ENCODE measurements at regions not wholly inside any gene's neighbourhood (a gene's known extent, or its start where the extent isn't known, plus 50 kb on each side); places are given as distances from the start of the nearest gene placed in this dataset.

GRCh38 chr2:175309799-175310198, 128.3 kb upstream of the ATP5MC3 start:
- no peaks in the 10 kb centered on the region for H3K79me1 ChIP-seq (ENCODE audit: low read depth, low read length)
- H2AFZ ChIP-seq (ENCODE audit: low read length) = no peak overlapping the region
- no peak overlapping the region for H2BK120ac ChIP-seq (replicated peaks; ENCODE audit: low read depth, low read length)
- H4K91ac ChIP-seq (replicated peaks; ENCODE audit: insufficient read length, low read length) = no peak overlapping the region
- WGBS, 2 experiments (ENCODE audit: extremely low coverage in 1 of 2, insufficient coverage in 1 of 2, insufficient read length in 1 of 2, insufficient replicate concordance in 2 of 2, low coverage in 1 of 2, low lambda C conversion rate in 2 of 2, missing lambda C conversion rate in 1 of 2) = 70% methylated on average over 3 of the region's 3 CpGs; no CpG with 5 or more reads in 1 of the 2 experiments
- H3K4me3 ChIP-seq (ENCODE audit: extremely low read depth in 1 of 4, insufficient read depth in 2 of 4, low read depth in 3 of 4, low read length in 4 of 4) = no peak overlapping the region
- H3K56ac ChIP-seq (replicated peaks; ENCODE audit: insufficient read length, low read depth, low read length) = no peak overlapping the region
- H2BK5ac ChIP-seq (ENCODE audit: low read depth, low read length) = no peak overlapping the region
- no peak overlapping the region for H3K18ac ChIP-seq (ENCODE audit: extremely low read depth, low read length)
- H3K4me1 ChIP-seq (replicated peaks in 1 of 4; ENCODE audit: control insufficient read depth in 3 of 4, insufficient read depth in 4 of 4, low read length in 3 of 4) = no peaks in the 10 kb centered on the region
- H3K9ac ChIP-seq (replicated peaks in 1 of 4; ENCODE audit: extremely low read depth in 1 of 4, low read depth in 3 of 4, low read length in 3 of 4) = no peak overlapping the region
- POLR2A ChIA-PET (ENCODE audit: partially characterized antibody) = no interaction called here
- DNase-seq (ENCODE audit: low read depth in 1 of 2, low spot score in 2 of 2) (peak; percentile 23 to 54), FAIRE-seq (peak; percentile 89)
- no peak overlapping the region for H4K5ac ChIP-seq (ENCODE audit: insufficient read length, low read depth, low read length)
- no peak overlapping the region for H2BK15ac ChIP-seq (ENCODE audit: low read length)
- no peak overlapping the region for H3K14ac ChIP-seq (ENCODE audit: insufficient read length)
- H2BK20ac ChIP-seq (ENCODE audit: low read length) = no peak overlapping the region
- peak; percentile 58 to 73 for TF ChIP-seq RAD21 (IDR thresholded peaks at IDR 0.05 in 1 of 2, conservative IDR thresholded peaks at IDR 0.05 in 1 of 2; ENCODE audit: low read depth in 2 of 2, low read length in 2 of 2)
- TF ChIP-seq CTCF (IDR thresholded peaks at IDR 0.05; ENCODE audit: control extremely low read depth in 1 of 3, insufficient read depth in 1 of 3, low read depth in 1 of 3, low read length in 3 of 3) = peak; percentile 32 to 52 (median 52)
- TF ChIP-seq FOSL1 (IDR thresholded peaks at IDR 0.05; ENCODE audit: insufficient read depth, low read depth, low read length) = no peak
- H4K8ac ChIP-seq (ENCODE audit: extremely low read depth, insufficient read depth, low read length) = no peak overlapping the region
- H2AK5ac ChIP-seq (ENCODE audit: low read depth, low read length) = no peak overlapping the region
- no peak overlapping the region for H3K4me2 ChIP-seq (ENCODE audit: insufficient read depth in 1 of 2, low read depth in 2 of 2, low read length in 2 of 2)
- CTCF ChIA-PET (ENCODE audit: partially characterized antibody) = interaction anchor here (0.7 to 4.9 kb wide), 5 partner anchors 13 to 105 kb away, joined by 3 to 32 read pairs (median 5); no protein-coding TSS in a partner anchor
- no peaks in the 10 kb centered on the region for H3K79me2 ChIP-seq (ENCODE audit: control insufficient read depth in 1 of 2, insufficient read depth in 2 of 2, low read length in 2 of 2)
- no peaks in the 10 kb centered on the region for H3K36me3 ChIP-seq (ENCODE audit: control insufficient read depth in 2 of 4, insufficient read depth in 4 of 4, low read length in 3 of 4)
- no peak overlapping the region for H2BK12ac ChIP-seq (ENCODE audit: low read depth, low read length)
- H3K27ac ChIP-seq (ENCODE audit: low read depth, low read length) = no peak overlapping the region
- H3K4ac ChIP-seq (replicated peaks; ENCODE audit: insufficient read length, low read depth, low read length) = no peak overlapping the region
- no peaks in the 10 kb centered on the region for H3K9me3 ChIP-seq (ENCODE audit: insufficient read depth in 2 of 2, low read depth in 1 of 2, low read length in 1 of 2)
- no peak overlapping the region for H3K23ac ChIP-seq (ENCODE audit: insufficient read length)
- no peaks in the 10 kb centered on the region for H4K20me1 ChIP-seq (replicated peaks in 1 of 2; ENCODE audit: control insufficient read depth in 1 of 2, insufficient read depth in 2 of 2, low read length in 2 of 2)
- H3K23me2 ChIP-seq (ENCODE audit: low read depth, low read length) = no peaks in the 10 kb centered on the region
- H3K27me3 ChIP-seq (replicated peaks in 1 of 4; ENCODE audit: control insufficient read depth in 3 of 4, extremely low read depth in 1 of 4, insufficient read depth in 3 of 4, low read length in 3 of 4) = no peaks in the 10 kb centered on the region

Data from H1 (cell line).